Psoas muscle (tissue), 7 donors: ENCODE measurements at regions not wholly inside any gene's neighbourhood (a gene's known extent, or its start where the extent isn't known, plus 50 kb on each side); places are given as distances from the start of the nearest gene placed in this dataset.
A peak's percentile ranks its signal among the peaks of the same experiment; 100 is the strongest.

Experiments
- ATAC-seq, 4 donors: fragments of 200-7000 bp; cut with Tn5 transposase; one replicate each; pipeline ENCODE4 v1.9.1; 2020; ENCODE audit warnings: moderate library complexity in 3 of 4, mild to moderate bottlenecking in 2 of 4
- DNase-seq, 2 donors: peaks; one replicate each; pipeline ENCODE4 v3.0.0-alpha.2; 2020
- H3K27ac ChIP-seq: fragments of 200-600 bp; one replicate; pipeline ENCODE4 v1.8.0; 2022
- H3K27me3 ChIP-seq, 3 donors: fragments of 200-600 bp in 1 of 3; one replicate each; pipeline versions ENCODE4 v1.6.1 to v1.8.0; 2013 to 2022; ENCODE audit warnings: low read length in 2 of 3, mild to moderate bottlenecking in 2 of 3, moderate library complexity in 1 of 3; ENCODE audit not compliant: insufficient read depth in 3 of 3
- H3K36me3 ChIP-seq, 2 donors: fragments of 200-600 bp in 1 of 2; one replicate each; pipeline versions ENCODE4 v1.6.1 to v1.8.0; 2013 to 2022; ENCODE audit warnings: low read depth in 1 of 2, mild to moderate bottlenecking in 1 of 2, moderate library complexity in 1 of 2; ENCODE audit not compliant: insufficient read depth in 1 of 2
- H3K4me1 ChIP-seq: fragments of 200-600 bp; one replicate; pipeline ENCODE4 v1.8.0; 2022
- H3K4me3 ChIP-seq: fragments of 200-600 bp; one replicate; pipeline ENCODE4 v1.8.0; 2022; ENCODE audit warnings: mild to moderate bottlenecking
- H3K9me3 ChIP-seq: fragments of 200-600 bp; one replicate; pipeline ENCODE4 v1.8.0; 2022
- CTCF ChIP-seq: fragments of 200-600 bp; IDR thresholded peaks from one replicate; pipeline ENCODE4 v1.8.0; 2022; ENCODE audit warnings: antibody characterized with exemption
- WGBS, 3 donors: extraction: QIAGEN DNeasy Blood & Tissue Kit; methylation state at CpG; one replicate each; pipeline versions ENCODE4 v1.1.6 to v1.1.7; 2013; 5-methylcytosine and 5-hydroxymethylcytosine counted together
- intact Hi-C, 2 donors: fragments of 100-400 bp; cut with DNase I; formaldehyde crosslinking; loops; one replicate each; pipeline versions ENCODE4 v1.11.0 to v1.14.2; 2022
- donor health status: healthy with polysubstance abuse.
- donor health status: DM: no; HTN: no; CAD: no; lungs with moderate emphysema.
- donor health status: Bipolar disorder and iron deficiency.
- donor health status: healthy.
- donor health status: DM: yes; HTN: yes; CAD: no.
- donor health status: DM: no; HTN: no; CAD: no.
- donor health status: DM: yes; HTN: yes; CAD: no.

- ATAC-seq, result peak in 2 of 4 donors; percentile 17 to 38
- TF ChIP-seq CTCF, result no peak
These were observed 103.8 kb downstream of the DLL1 start for GRCh38 chr6:170186941-170187668.

DNA sequence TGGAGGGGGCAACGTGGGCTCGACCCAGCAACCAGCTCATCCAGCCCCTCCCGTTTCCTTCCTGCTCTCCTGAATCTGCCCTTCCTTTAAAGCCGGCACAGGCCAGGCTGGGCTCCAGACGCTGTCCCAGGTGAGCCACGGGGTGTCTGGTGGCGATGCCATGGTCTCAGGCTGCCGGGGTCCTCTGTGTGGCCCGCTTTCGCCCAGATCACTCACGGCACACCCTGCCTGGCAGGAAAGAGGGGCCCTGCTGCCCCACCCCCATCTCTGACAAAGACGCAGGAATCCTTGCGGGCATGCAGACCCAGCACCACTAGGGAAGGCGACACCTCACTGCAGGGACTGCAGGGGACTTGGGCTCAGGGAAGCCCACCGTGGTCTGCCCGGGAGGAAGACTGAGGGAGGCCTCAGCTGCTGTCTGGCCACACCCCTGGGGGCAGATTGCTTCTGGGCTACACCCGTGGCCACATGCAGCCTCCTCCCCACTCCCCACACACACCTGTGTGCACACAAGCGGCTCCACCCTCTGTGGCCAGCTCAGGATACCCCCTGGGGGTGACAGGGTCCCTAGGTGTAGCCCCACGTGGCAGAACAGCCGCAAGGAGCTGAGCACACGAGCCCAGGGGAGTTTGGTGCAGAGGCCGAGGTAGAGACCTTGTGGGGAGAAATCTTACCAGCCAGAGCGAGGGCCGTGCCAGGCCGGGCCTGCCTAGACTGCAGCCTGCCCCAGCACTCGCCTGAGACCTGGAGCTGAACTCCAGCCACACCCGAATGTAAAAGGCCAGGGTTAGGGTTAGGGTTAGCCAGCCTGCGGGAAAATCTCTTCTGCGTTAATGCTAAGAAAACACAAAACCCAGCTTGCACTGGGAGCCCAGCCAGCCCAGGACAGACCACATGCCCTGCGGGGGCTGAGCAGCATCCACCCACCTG lies 104.6 kb downstream of the DLL1 start:
- intact Hi-C loops, result no loop called here
- H3K4me1 ChIP-seq, result peaks cover 10% of the 10 kb centered on the region
- DNase-seq (no peak), ATAC-seq (no peak)
- no peak overlapping the region for H3K27ac ChIP-seq
- H3K36me3 ChIP-seq, result no peaks in the 10 kb centered on the region
- no peak overlapping the region for H3K4me3 ChIP-seq
- 82 to 84% (median 82%) methylated on average over 30 of the region's 30 CpGs for WGBS, 3 donors
- H3K9me3 ChIP-seq, result no peaks in the 10 kb centered on the region
- no peak for TF ChIP-seq CTCF
- no peaks in the 10 kb centered on the region for H3K27me3 ChIP-seq

More at GRCh38 chr6:170186941-170187668, 103.8 kb downstream of the DLL1 start:
- Histone ChIP-seq H3K36me3 (no peaks in the 10 kb centered on the region), H3K4me3 (no peak overlapping the region), H3K4me1 (peaks cover 10% of the 10 kb centered on the region), H3K9me3 (no peaks in the 10 kb centered on the region), H3K27ac (no peak overlapping the region), H3K27me3 (no peaks in the 10 kb centered on the region)
- WGBS, 3 donors, result 78 to 84% (median 83%) methylated on average over 18 of the region's 18 CpGs
- DNase-seq, result no peak
- intact Hi-C loops, result no loop called here

GRCh38 chr6:170185175-170185978 lies 105.5 kb downstream of the DLL1 start:
- TF ChIP-seq CTCF, result no peak
- intact Hi-C loops, result no loop called here
- no peaks in the 10 kb centered on the region for H3K27me3 ChIP-seq
- H3K4me1 ChIP-seq, result peaks cover 10% of the 10 kb centered on the region
- ATAC-seq, result no peak
- no peaks in the 10 kb centered on the region for H3K36me3 ChIP-seq
- WGBS, 3 donors, result 90 to 91% (median 90%) methylated on average over 29 of the region's 29 CpGs
- no peak overlapping the region for H3K4me3 ChIP-seq
- no peak overlapping the region for H3K27ac ChIP-seq
- DNase-seq, result no peak
- H3K9me3 ChIP-seq, result no peaks in the 10 kb centered on the region

DNA sequence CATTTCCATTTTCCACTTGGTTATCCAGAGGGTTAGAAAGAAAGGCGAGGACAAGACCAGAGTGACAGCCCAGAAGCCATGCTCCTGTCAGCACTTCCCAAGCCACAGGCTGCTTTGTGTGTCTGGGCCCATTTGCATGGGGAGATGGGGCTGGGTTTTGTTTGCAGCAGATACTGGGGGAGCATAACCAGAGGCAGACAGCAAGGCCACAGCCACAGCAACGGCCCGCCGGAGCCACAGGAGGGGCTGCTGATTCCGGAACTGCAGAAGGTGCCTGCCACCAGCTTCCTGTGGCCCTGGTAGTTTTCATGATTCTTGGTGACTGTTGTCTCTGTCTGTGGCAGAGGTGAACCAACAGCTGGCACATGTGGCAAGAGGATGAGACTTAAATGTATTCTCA lies 106.6 kb downstream of the DLL1 start:
- Histone ChIP-seq H3K4me1 (peaks cover 11% of the 10 kb centered on the region), H3K9me3 (no peaks in the 10 kb centered on the region), H3K36me3 (no peaks in the 10 kb centered on the region), H3K27ac (no peak overlapping the region), H3K27me3 (no peaks in the 10 kb centered on the region), H3K4me3 (no peak overlapping the region)
- TF ChIP-seq CTCF, result no peak
- 85 to 95% (median 86%) methylated on average over 5 of the region's 5 CpGs for WGBS, 3 donors
- intact Hi-C loops, result no loop called here
- no peak for ATAC-seq
- DNase-seq, result no peak
